Endodermal cell (in vitro differentiated cells): ENCODE measurements at regions not wholly inside any gene's neighbourhood (a gene's known extent, or its start where the extent isn't known, plus 50 kb on each side); places are given as distances from the start of the nearest gene placed in this dataset.

Experiments used
- DNase-seq: peaks from one replicate; pipeline ENCODE4 v3.0.0-alpha.2; 2017
- H3K27ac ChIP-seq: 2 replicates; pipeline ENCODE4 v1.5.1; 2013; ENCODE audit warnings: mild to moderate bottlenecking, low read depth, low read length, moderate library complexity
- H3K27me3 ChIP-seq: 2 replicates; pipeline ENCODE4 v1.6.1; 2013; ENCODE audit warnings: mild to moderate bottlenecking, low read length, moderate library complexity; ENCODE audit not compliant: insufficient read depth, control insufficient read depth, poor library complexity, severe bottlenecking
- H3K36me3 ChIP-seq: 2 replicates; pipeline ENCODE4 v1.7.0; 2013; ENCODE audit warnings: mild to moderate bottlenecking, low read length, moderate library complexity; ENCODE audit not compliant: control insufficient read depth, insufficient read depth
- H3K4me1 ChIP-seq: one replicate; pipeline ENCODE4 v1.7.0; 2013; ENCODE audit warnings: low read length; ENCODE audit not compliant: control insufficient read depth, insufficient read depth
- H3K4me3 ChIP-seq: 2 replicates; pipeline ENCODE4 v1.5.1; 2013; ENCODE audit warnings: mild to moderate bottlenecking, low read length, moderate library complexity
- H3K9ac ChIP-seq: 2 replicates; pipeline ENCODE4 v1.6.1; 2013; ENCODE audit warnings: mild to moderate bottlenecking, low read length, moderate library complexity; ENCODE audit not compliant: poor library complexity, severe bottlenecking; ENCODE audit errors: extremely low read depth
- H3K9me3 ChIP-seq: 2 replicates; pipeline ENCODE4 v1.6.1; 2013; ENCODE audit warnings: mild to moderate bottlenecking, low read length, moderate library complexity; ENCODE audit not compliant: control insufficient read depth
- H3K27ac Mint-ChIP-seq: 2 replicates; pipeline ENCODE4 v1.8.0; 2020; ENCODE audit warnings: mixed read lengths
- H3K27me3 Mint-ChIP-seq: 2 replicates; pipeline ENCODE4 v1.8.0; 2021; ENCODE audit warnings: mild to moderate bottlenecking, mixed read lengths; ENCODE audit not compliant: insufficient read depth
- H3K36me3 Mint-ChIP-seq: 2 replicates; pipeline ENCODE4 v1.8.0; 2020; ENCODE audit warnings: low read depth, mixed read lengths
- H3K4me1 Mint-ChIP-seq: 2 replicates; pipeline ENCODE4 v1.8.0; 2020; ENCODE audit warnings: mixed read lengths
- H3K4me3 Mint-ChIP-seq: 2 replicates; pipeline ENCODE4 v1.8.0; 2020; ENCODE audit warnings: mild to moderate bottlenecking, moderate library complexity, mixed read lengths
- H3K9me3 Mint-ChIP-seq: 2 replicates; pipeline ENCODE4 v1.8.0; 2020; ENCODE audit warnings: mild to moderate bottlenecking, mixed read lengths
- CTCF ChIP-seq: fragments of 200-600 bp; sonication (generic); conservative IDR thresholded peaks from 2 replicates; pipeline ENCODE4 v1.5.0; 2021; ENCODE audit warnings: antibody characterized with exemption, mild to moderate bottlenecking
- WGBS, 2 experiments: methylation state at CpG; one replicate each; pipeline versions ENCODE4 v1.1.5 to v1.1.7; 2013; ENCODE audit warnings: missing lambda C conversion rate in 2 of 2, mixed read lengths in 1 of 2; ENCODE audit not compliant: insufficient coverage in 1 of 2, insufficient read length in 1 of 2; 5-methylcytosine and 5-hydroxymethylcytosine counted together

DNA sequence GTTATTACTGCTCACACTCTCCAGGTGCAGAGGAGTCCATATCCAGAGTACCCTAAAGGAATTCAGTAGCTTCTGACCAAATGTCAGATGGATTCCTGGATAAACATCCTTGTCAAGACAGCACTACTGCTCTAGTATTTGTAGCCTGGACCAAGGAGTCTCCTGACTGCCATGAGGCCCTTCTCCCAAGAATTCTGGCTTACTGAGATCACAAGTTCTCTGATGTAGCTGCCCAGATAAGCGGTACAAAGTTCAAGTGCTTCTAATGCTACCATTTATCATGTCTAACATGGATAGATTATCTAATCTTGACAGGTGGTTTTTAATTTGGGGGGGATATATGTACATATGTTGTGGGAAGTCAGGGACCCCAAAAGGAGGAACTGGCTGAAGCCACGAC, 196.6 kb upstream of the HMCN1 start:
- H3K36me3 Mint-ChIP-seq, result no peaks in the 10 kb centered on the region
- H3K4me1 Mint-ChIP-seq, result peaks cover 3% of the 10 kb centered on the region
- no peak for DNase-seq
- Histone ChIP-seq H3K36me3 (no peaks in the 10 kb centered on the region), H3K27me3 (no peaks in the 10 kb centered on the region), H3K9ac (no peak overlapping the region), H3K4me3 (no peak overlapping the region), H3K27ac (no peak overlapping the region), H3K9me3 (peaks cover 14% of the 10 kb centered on the region), H3K4me1 (no peaks in the 10 kb centered on the region)
- 95% methylated on average over 2 of the region's 2 CpGs; no CpG with 5 or more reads in 1 of the 2 experiments for WGBS, 2 experiments
- peaks cover 24% of the 10 kb centered on the region for H3K9me3 Mint-ChIP-seq
- H3K27me3 Mint-ChIP-seq, result no peaks in the 10 kb centered on the region
- no peak for TF ChIP-seq CTCF
- H3K27ac Mint-ChIP-seq, result no peak overlapping the region
- no peak overlapping the region for H3K4me3 Mint-ChIP-seq

GRCh38 chr1:185536165-185536920, 197.8 kb upstream of the HMCN1 start:
- Mint-ChIP-seq H3K9me3 (peaks cover 24% of the 10 kb centered on the region), H3K4me3 (no peak overlapping the region), H3K36me3 (no peaks in the 10 kb centered on the region)

GRCh38 chr1:185535621-185536020, 198.6 kb upstream of the HMCN1 start:
- Histone ChIP-seq H3K9me3 (peaks cover 14% of the 10 kb centered on the region), H3K27ac (no peak overlapping the region), H3K4me1 (no peaks in the 10 kb centered on the region), H3K36me3 (no peaks in the 10 kb centered on the region), H3K9ac (no peak overlapping the region), H3K27me3 (no peaks in the 10 kb centered on the region), H3K4me3 (no peak overlapping the region)
- no peak for TF ChIP-seq CTCF
- no peak overlapping the region for H3K27ac Mint-ChIP-seq
- 88% methylated on average over 2 of the region's 2 CpGs; no CpG with 5 or more reads in 1 of the 2 experiments for WGBS, 2 experiments
- H3K36me3 Mint-ChIP-seq, result no peaks in the 10 kb centered on the region
- no peak for DNase-seq
- no peaks in the 10 kb centered on the region for H3K27me3 Mint-ChIP-seq
- H3K4me3 Mint-ChIP-seq, result no peak overlapping the region
- H3K9me3 Mint-ChIP-seq, result peaks cover 22% of the 10 kb centered on the region
- peaks cover 3% of the 10 kb centered on the region for H3K4me1 Mint-ChIP-seq

More at GRCh38 chr1:185536165-185536920, 197.8 kb upstream of the HMCN1 start:
- no peak for TF ChIP-seq CTCF
- no peak overlapping the region for H3K4me3 ChIP-seq
- H3K27ac ChIP-seq, result no peak overlapping the region
- no peaks in the 10 kb centered on the region for H3K4me1 ChIP-seq
- DNase-seq, result no peak
- Mint-ChIP-seq H3K27ac (no peak overlapping the region), H3K27me3 (no peaks in the 10 kb centered on the region), H3K4me1 (peaks cover 3% of the 10 kb centered on the region)
- H3K36me3 ChIP-seq, result no peaks in the 10 kb centered on the region
- WGBS, 2 experiments, result 93% methylated on average over 2 of the region's 3 CpGs; no CpG with 5 or more reads in 1 of the 2 experiments
- H3K9me3 ChIP-seq, result peaks cover 14% of the 10 kb centered on the region
- H3K27me3 ChIP-seq, result no peaks in the 10 kb centered on the region
- no peak overlapping the region for H3K9ac ChIP-seq
